ENCODE measurements at regions not wholly inside any gene's neighbourhood (a gene's known extent, or its start where the extent isn't known, plus 50 kb on each side); places are given as distances from the start of the nearest gene placed in this dataset.
"Not testable (repeated sequence)": the region's sequence is repeated elsewhere in the genome, so short reads cannot be mapped to it uniquely, and the experiment has no call there.

GRCh38 chr14:25370057-25370456, 320.1 kb upstream of the STXBP6 start:
- TF ChIP-seq CTCF, POLR2A, POLR2AphosphoS5 (IDR thresholded peaks at IDR 0.05): not testable (repeated sequence)

All from breast epithelium (tissue), 3 donors.